ENCODE measurements at regions not wholly inside any gene's neighbourhood (a gene's known extent, or its start where the extent isn't known, plus 50 kb on each side); places are given as distances from the start of the nearest gene placed in this dataset.
"Not testable (repeated sequence)": the region's sequence is repeated elsewhere in the genome, so short reads cannot be mapped to it uniquely, and the experiment has no call there.

- TF ChIP-seq CTCF (IDR thresholded peaks at IDR 0.05; ENCODE audit: low read length, missing control alignments) = no peak
- H3K4me3 ChIP-seq (replicated peaks; ENCODE audit: low read depth, low read length) = no peak overlapping the region
Observed at GRCh38 chr10:37003126-37003525, 122.3 kb upstream of the ANKRD30A start.

GRCh38 chr10:36995806-36996205 is 129.6 kb upstream of the ANKRD30A start:
- H3K4me3 ChIP-seq (replicated peaks; ENCODE audit: low read depth, low read length); DNase-seq (ENCODE audit: low read depth): not testable (repeated sequence)

More at GRCh38 chr10:37003126-37003525, 122.3 kb upstream of the ANKRD30A start:
- no peak for DNase-seq (ENCODE audit: low read depth)

- no peak for DNase-seq (ENCODE audit: low read depth)
- no peak overlapping the region for H3K4me3 ChIP-seq (replicated peaks; ENCODE audit: low read depth, low read length)
- no peak for TF ChIP-seq CTCF (IDR thresholded peaks at IDR 0.05; ENCODE audit: low read length, missing control alignments)
Observed at GRCh38 chr10:36994886-36995285, 130.5 kb upstream of the ANKRD30A start.

- no peak overlapping the region for H3K4me3 ChIP-seq (replicated peaks; ENCODE audit: low read depth, low read length)
- DNase-seq (ENCODE audit: low read depth) = no peak
- no peak for TF ChIP-seq CTCF (IDR thresholded peaks at IDR 0.05; ENCODE audit: low read length, missing control alignments)
Observed at GRCh38 chr10:36989233-36989632, 136.2 kb upstream of the ANKRD30A start.

GRCh38 chr10:36946598-36946997 is 178.8 kb upstream of the ANKRD30A start:
- no peak for TF ChIP-seq CTCF (IDR thresholded peaks at IDR 0.05; ENCODE audit: low read length, missing control alignments)
- no peak for DNase-seq (ENCODE audit: low read depth)
- no peak overlapping the region for H3K4me3 ChIP-seq (replicated peaks; ENCODE audit: low read depth, low read length)

GRCh38 chr10:36943544-36943943 is 181.9 kb upstream of the ANKRD30A start:
- H3K4me3 ChIP-seq (replicated peaks; ENCODE audit: low read depth, low read length) = no peak overlapping the region
- DNase-seq (ENCODE audit: low read depth) = no peak
- TF ChIP-seq CTCF (IDR thresholded peaks at IDR 0.05; ENCODE audit: low read length, missing control alignments) = no peak

- no peak overlapping the region for H3K4me3 ChIP-seq (replicated peaks; ENCODE audit: low read depth, low read length)
- no peak for TF ChIP-seq CTCF (IDR thresholded peaks at IDR 0.05; ENCODE audit: low read length, missing control alignments)
- no peak for DNase-seq (ENCODE audit: low read depth)
Observed at GRCh38 chr10:36942616-36943015, 182.8 kb upstream of the ANKRD30A start.

- H3K4me3 ChIP-seq (replicated peaks; ENCODE audit: low read depth, low read length) = no peak overlapping the region
- TF ChIP-seq CTCF (IDR thresholded peaks at IDR 0.05; ENCODE audit: low read length, missing control alignments) = no peak
- no peak for DNase-seq (ENCODE audit: low read depth)
Observed at GRCh38 chr10:36903040-36903439, 222.4 kb upstream of the ANKRD30A start.
